AG09319 (cell line): ENCODE measurements at regions not wholly inside any gene's neighbourhood (a gene's known extent, or its start where the extent isn't known, plus 50 kb on each side); places are given as distances from the start of the nearest gene placed in this dataset.

Source experiments
- DNase-seq: peaks from one replicate; pipeline ENCODE4 v3.0.0-alpha.2; 2010; ENCODE audit warnings: low read depth; ENCODE audit errors: extremely low read depth
- TF ChIP-seq, protein P1 (sequence below): IDR thresholded peaks from 2 replicates; pipeline ENCODE4 v1.5.1; 2011; ENCODE audit warnings: low read depth, mild to moderate bottlenecking, inconsistent platforms, low read length, moderate library complexity

DNA sequence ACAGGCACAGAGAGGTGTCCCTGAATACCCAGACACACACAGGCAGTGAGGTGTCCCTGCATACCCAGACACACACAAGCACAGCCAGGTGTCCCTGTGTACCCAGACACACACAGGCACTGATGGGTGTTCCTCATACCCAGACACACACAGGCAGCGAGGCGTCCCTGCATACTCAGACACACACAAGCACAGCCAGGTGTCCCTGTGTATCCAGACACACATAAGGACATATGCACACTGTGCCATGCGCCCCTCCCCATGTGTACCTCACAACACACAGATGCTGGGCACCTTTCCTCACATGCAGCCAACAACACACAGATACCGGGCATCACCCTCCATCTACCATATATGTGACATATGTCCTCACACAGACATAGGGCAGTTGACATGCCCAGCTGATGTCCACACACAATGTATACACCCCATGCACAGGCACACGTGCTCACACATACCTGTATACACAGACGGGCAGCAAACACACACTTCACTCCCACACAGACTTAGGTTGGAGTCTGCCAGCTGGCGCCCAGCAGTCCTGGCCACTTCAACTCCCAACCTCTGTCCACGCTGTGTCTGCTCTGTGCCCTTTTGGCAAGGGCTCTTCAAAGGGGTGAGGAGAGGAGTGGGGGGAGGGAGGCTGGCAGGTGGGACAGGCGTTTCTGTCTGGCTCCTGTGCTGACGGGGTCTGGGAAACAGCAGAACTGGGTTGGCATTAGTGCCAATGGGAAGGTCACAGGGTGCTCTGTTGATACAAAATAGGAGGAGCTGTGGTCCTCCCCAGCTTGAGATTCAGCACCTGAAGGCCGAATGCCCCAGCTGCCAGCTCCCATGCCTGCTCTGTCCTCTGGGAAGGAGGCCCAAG, 69.4 kb upstream of the ALX4 start:
- TF ChIP-seq, protein P1, sequence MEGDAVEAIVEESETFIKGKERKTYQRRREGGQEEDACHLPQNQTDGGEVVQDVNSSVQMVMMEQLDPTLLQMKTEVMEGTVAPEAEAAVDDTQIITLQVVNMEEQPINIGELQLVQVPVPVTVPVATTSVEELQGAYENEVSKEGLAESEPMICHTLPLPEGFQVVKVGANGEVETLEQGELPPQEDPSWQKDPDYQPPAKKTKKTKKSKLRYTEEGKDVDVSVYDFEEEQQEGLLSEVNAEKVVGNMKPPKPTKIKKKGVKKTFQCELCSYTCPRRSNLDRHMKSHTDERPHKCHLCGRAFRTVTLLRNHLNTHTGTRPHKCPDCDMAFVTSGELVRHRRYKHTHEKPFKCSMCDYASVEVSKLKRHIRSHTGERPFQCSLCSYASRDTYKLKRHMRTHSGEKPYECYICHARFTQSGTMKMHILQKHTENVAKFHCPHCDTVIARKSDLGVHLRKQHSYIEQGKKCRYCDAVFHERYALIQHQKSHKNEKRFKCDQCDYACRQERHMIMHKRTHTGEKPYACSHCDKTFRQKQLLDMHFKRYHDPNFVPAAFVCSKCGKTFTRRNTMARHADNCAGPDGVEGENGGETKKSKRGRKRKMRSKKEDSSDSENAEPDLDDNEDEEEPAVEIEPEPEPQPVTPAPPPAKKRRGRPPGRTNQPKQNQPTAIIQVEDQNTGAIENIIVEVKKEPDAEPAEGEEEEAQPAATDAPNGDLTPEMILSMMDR = no peak
- DNase-seq = no peak

DNA sequence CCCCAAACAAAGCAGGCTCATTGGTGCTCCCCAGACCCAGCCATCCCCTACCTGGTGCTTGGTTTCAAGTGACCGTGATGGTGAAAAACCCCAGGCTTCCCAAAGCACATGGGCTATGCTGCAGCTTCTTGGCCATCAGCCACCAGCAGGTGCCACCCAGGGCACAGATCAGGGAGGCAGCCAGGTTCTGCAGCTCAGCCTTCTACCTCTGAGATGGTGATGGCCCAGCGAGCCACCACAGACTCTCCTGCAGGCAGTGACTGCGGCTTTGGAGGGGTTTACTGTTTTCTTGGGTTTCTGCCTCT, 70.0 kb upstream of the ALX4 start:
- DNase-seq = no peak
- TF ChIP-seq, protein P1 = no peak

- TF ChIP-seq, protein P1 = no peak
- no peak for DNase-seq
Observed at GRCh38 chr11:44380820-44381219, 70.9 kb upstream of the ALX4 start.

GRCh38 chr11:44381261-44381660, 71.3 kb upstream of the ALX4 start:
- DNase-seq = no peak
- TF ChIP-seq, protein P1 = no peak

GRCh38 chr11:44382118-44382517, 72.2 kb upstream of the ALX4 start:
- no peak for DNase-seq
- TF ChIP-seq, protein P1 = no peak

- no peak for DNase-seq
- TF ChIP-seq, protein P1 = no peak
Observed at GRCh38 chr11:44382656-44383240, 72.8 kb upstream of the ALX4 start.

DNA sequence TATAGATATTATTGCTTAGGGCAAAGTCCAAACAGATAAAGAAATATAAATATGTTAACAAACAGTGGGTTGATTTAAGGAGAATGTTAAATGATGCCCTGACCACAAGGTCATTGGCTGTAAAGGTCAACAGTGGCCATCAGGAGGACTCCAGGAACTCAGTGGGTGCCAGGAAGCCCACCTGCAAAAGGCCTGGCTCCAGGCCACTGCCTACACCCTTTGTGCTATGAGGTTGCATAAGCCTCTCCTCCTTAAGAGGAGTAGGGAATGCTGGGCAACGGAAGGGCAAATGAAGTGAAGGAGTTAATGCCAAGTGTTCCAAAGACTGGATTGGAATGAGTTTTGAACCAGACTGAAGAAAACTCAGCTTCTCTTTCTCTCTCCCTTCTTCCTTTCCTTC, 73.3 kb upstream of the ALX4 start:
- no peak for DNase-seq
- TF ChIP-seq, protein P1 = no peak
